LNCAP (cell line): ENCODE measurements at regions not wholly inside any gene's neighbourhood (a gene's known extent, or its start where the extent isn't known, plus 50 kb on each side); places are given as distances from the start of the nearest gene placed in this dataset.

Experiments used
- CTCF ChIP-seq: fragments of 450-650 bp; IDR thresholded peaks from 2 replicates; pipeline ENCODE4 v1.5.1; 2017; ENCODE audit warnings: mild to moderate bottlenecking

- no peak for TF ChIP-seq CTCF
Measured at GRCh38 chrX:11953615-11954014, 184.7 kb upstream of the FRMPD4 start.

DNA sequence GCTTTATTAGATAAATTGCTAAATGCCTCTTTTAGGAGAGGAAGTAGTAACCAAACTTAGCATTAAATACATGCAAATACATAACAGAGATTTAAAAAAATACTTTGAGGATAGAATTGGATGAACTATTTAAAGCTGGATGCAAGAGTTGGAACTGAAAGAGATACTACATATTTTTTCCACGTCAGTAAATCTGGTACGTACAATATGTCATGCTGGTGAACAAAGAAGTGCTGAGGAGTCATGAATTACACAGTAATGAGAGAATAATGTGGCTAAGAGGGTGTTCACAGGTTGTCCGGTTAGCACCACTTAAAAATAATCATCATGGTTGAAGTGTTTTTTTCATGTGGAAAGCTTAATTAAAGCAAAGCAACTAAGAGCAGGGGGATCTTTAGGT lies 184.1 kb upstream of the FRMPD4 start:
- TF ChIP-seq CTCF, result no peak

DNA sequence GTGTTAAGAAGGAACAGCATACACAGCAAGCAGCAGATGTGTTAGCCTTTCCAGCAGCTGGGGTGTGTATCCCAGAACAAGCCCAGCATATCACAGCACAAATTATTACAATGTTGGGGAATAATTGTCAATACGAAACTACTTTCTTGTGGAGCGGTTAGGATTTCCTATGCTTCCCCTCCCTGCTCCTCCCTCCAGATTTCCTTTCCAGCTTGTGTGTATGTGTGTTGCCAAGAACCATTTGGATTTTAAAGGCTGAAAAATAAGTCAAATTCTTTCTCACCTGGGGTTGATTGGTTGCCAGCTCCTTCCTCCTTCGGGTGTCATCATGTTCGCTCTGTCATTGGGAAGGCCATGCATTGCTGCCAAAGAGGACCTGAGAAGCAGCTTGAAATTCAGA lies 178.2 kb upstream of the FRMPD4 start:
- TF ChIP-seq CTCF, result no peak

GRCh38 chrX:11965436-11965835 lies 172.8 kb upstream of the FRMPD4 start:
- TF ChIP-seq CTCF, result no peak

GRCh38 chrX:11967986-11968869 lies 170.0 kb upstream of the FRMPD4 start:
- no peak for TF ChIP-seq CTCF

DNA sequence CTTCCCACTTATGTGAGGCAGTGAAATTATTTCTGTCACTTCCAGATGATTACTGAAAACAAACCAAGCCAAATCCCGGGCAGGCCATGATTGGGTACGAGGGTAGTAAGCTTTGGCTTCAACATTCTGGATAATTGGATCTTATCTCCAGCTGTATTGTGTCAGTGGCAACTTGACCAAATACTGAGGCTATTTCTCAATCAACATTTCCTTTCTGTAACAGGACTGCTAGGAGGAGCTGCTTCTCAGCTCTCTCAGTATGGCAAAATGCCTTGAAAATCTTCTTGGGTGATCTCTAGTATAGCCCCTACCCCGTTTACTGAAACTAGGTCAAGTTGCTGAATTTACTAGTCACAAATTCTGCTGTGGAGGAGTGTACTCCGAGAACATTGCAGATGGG lies 169.3 kb upstream of the FRMPD4 start:
- no peak for TF ChIP-seq CTCF

GRCh38 chrX:11970578-11971359 lies 167.5 kb upstream of the FRMPD4 start:
- no peak for TF ChIP-seq CTCF
